ENCODE measurements at regions not wholly inside any gene's neighbourhood (a gene's known extent, or its start where the extent isn't known, plus 50 kb on each side); places are given as distances from the start of the nearest gene placed in this dataset.

GRCh38 chr6:138719744-138720143 lies 53.8 kb upstream of the CCDC28A start:
- TF ChIP-seq CTCF (conservative IDR thresholded peaks at IDR 0.05; ENCODE audit: low read length), result no peak
- no peak for TF ChIP-seq EZH2phosphoT487 (IDR thresholded peaks at IDR 0.05; ENCODE audit: borderline replicate concordance)

All from Loucy (cell line).